ENCODE measurements at regions not wholly inside any gene's neighbourhood (a gene's known extent, or its start where the extent isn't known, plus 50 kb on each side); places are given as distances from the start of the nearest gene placed in this dataset.

DNA sequence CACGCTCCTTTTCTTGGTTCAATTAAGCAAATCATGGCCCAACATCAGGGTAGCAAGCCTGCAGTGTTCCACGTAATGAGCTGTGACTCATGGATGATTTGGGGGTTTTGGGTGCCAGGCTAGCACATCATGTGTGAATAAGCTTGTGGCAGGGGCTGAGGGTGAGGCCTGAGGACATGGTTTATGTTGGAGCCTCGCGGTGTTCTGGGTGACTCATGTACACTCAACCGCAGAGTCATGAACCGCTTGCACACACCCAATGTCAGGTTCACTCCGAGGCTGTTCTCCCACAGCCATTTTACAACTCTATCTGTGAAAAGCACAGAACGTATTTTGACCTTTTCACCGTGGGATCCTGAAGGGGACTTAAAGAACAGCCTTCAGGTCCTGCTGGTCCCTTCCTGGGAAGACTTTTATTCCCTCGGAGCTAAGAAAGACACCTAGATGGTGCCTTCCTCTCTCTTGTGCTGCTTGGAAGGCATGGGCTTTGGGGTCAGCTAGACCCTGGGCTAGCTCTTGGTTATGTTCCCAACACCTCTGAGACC, 139.9 kb upstream of the ZEB2 start:
- peak; percentile 97 for ATAC-seq
- H2AFZ ChIP-seq (ENCODE audit: low read depth, low read length, poor library complexity, severe bottlenecking), result peak overlapping the region; percentile 92

More for the DNA sequence above, 139.9 kb upstream of the ZEB2 start:
- no peaks in the 10 kb centered on the region for H4K20me1 ChIP-seq (ENCODE audit: insufficient read depth)
- H3K4me2 ChIP-seq (ENCODE audit: low read length), result peak overlapping the region; percentile 74
- ChIA-PET RAD21 (ENCODE audit: low non-redundant PET in 1 of 2, low total read pairs in 2 of 2, uncharacterized antibody in 2 of 2, unreplicated experiment in 2 of 2) (no interaction called here), CTCF (no interaction called here), POLR2A (interaction anchor here (1.2 kb wide), 1 partner anchor 9 kb away, joined by 3 read pairs; no protein-coding TSS in a partner anchor)
- H3K9ac ChIP-seq (ENCODE audit: low read length), result no peak overlapping the region
- intact Hi-C loops (cut with micrococcal nuclease), result no loop called here
- H3K4me1 ChIP-seq (ENCODE audit: control insufficient read depth in 1 of 2, insufficient read depth in 2 of 2, low read length in 2 of 2), result peaks cover 2 to 22% of the 10 kb centered on the region in 2 experiments
- BruUV-seq (replicated peaks), result no TSS peak
- DNase-seq (ENCODE audit: low read depth, low spot score), result peak; percentile 64
- no peaks in the 10 kb centered on the region for H3K79me2 ChIP-seq (ENCODE audit: insufficient read depth, low read length)
- no peaks in the 10 kb centered on the region for H3K9me2 ChIP-seq (ENCODE audit: insufficient read depth)
- no peak overlapping the region for H3K27ac ChIP-seq (ENCODE audit: low read depth, low read length)
- TF ChIP-seq, protein P1, sequence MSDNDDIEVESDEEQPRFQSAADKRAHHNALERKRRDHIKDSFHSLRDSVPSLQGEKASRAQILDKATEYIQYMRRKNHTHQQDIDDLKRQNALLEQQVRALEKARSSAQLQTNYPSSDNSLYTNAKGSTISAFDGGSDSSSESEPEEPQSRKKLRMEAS (IDR thresholded peaks at IDR 0.05), result peak; percentile 78
- TF ChIP-seq, protein P2, sequence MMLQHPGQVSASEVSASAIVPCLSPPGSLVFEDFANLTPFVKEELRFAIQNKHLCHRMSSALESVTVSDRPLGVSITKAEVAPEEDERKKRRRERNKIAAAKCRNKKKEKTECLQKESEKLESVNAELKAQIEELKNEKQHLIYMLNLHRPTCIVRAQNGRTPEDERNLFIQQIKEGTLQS (IDR thresholded peaks at IDR 0.05), result no peak
- TF ChIP-seq EZH2 (IDR thresholded peaks at IDR 0.05) (no peak), CEBPB (IDR thresholded peaks at IDR 0.05; ENCODE audit: low read depth) (no peak), POLR2AphosphoS5 (IDR thresholded peaks at IDR 0.05; ENCODE audit: low read depth, low read length) (no peak), SRF (IDR thresholded peaks at IDR 0.05; ENCODE audit: low read depth) (no peak), ELF1 (IDR thresholded peaks at IDR 0.05; ENCODE audit: borderline replicate concordance, low read depth) (no peak), POLR2A (IDR thresholded peaks at IDR 0.05; ENCODE audit: borderline replicate concordance, extremely low read depth, insufficient read depth, insufficient read length) (no peak), SP1 (IDR thresholded peaks at IDR 0.05; ENCODE audit: low read depth) (peak; percentile 73), CBX3 (IDR thresholded peaks at IDR 0.05; ENCODE audit: low read depth) (peak; percentile 70; the same call in 1 of the 2 replicates), FOSL1 (IDR thresholded peaks at IDR 0.05; ENCODE audit: low read depth) (peak; percentile 87), SIN3A (IDR thresholded peaks at IDR 0.05; ENCODE audit: low read depth) (peak; percentile 54), ZNF274 (IDR thresholded peaks at IDR 0.05; ENCODE audit: low read depth, low read length) (no peak), JUND (IDR thresholded peaks at IDR 0.05) (peak; percentile 83), EZH2phosphoT487 (IDR thresholded peaks at IDR 0.05; ENCODE audit: borderline replicate concordance) (no peak), TCF7L2 (IDR thresholded peaks at IDR 0.05; ENCODE audit: borderline replicate concordance, extremely low read depth, insufficient read depth, insufficient read length) (no peak), RAD21 (IDR thresholded peaks at IDR 0.05; ENCODE audit: low read depth) (no peak), YY1 (IDR thresholded peaks at IDR 0.05; ENCODE audit: extremely low read depth, insufficient replicate concordance, low read depth, low read length) (peak; percentile 43)
- TF ChIP-seq, protein P3, sequence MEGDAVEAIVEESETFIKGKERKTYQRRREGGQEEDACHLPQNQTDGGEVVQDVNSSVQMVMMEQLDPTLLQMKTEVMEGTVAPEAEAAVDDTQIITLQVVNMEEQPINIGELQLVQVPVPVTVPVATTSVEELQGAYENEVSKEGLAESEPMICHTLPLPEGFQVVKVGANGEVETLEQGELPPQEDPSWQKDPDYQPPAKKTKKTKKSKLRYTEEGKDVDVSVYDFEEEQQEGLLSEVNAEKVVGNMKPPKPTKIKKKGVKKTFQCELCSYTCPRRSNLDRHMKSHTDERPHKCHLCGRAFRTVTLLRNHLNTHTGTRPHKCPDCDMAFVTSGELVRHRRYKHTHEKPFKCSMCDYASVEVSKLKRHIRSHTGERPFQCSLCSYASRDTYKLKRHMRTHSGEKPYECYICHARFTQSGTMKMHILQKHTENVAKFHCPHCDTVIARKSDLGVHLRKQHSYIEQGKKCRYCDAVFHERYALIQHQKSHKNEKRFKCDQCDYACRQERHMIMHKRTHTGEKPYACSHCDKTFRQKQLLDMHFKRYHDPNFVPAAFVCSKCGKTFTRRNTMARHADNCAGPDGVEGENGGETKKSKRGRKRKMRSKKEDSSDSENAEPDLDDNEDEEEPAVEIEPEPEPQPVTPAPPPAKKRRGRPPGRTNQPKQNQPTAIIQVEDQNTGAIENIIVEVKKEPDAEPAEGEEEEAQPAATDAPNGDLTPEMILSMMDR (IDR thresholded peaks at IDR 0.05 in 2 of 3, conservative IDR thresholded peaks at IDR 0.05 in 1 of 3; ENCODE audit: borderline replicate concordance in 1 of 3, insufficient read depth in 1 of 3, low read depth in 2 of 3, low read length in 2 of 3), result no peak
- H3K4me3 ChIP-seq (replicated peaks in 1 of 2; ENCODE audit: low read depth in 1 of 2, low read length in 2 of 2), result peak overlapping the region in 1 of 2 experiments; percentile 33; a peak in 1 of 4 replicates
- H3K36me3 ChIP-seq (ENCODE audit: control insufficient read depth in 1 of 2, insufficient read depth in 2 of 2, low read length in 2 of 2), result no peaks in the 10 kb centered on the region
- no peaks in the 10 kb centered on the region for H3K27me3 ChIP-seq (ENCODE audit: insufficient read depth, low read length)
- no peaks in the 10 kb centered on the region for H3K9me3 ChIP-seq (ENCODE audit: control insufficient read depth in 1 of 2, insufficient read depth in 1 of 2, low read depth in 1 of 2, low read length in 2 of 2)
